OCI-LY1 (cell line): ENCODE measurements at regions not wholly inside any gene's neighbourhood (a gene's known extent, or its start where the extent isn't known, plus 50 kb on each side); places are given as distances from the start of the nearest gene placed in this dataset.

Source experiments
- H2AFZ ChIP-seq: fragments of 200-600 bp; sonication (generic), shearing (Covaris generic); 2 replicates; pipeline ENCODE4 v1.6.0; 2014; ENCODE audit warnings: antibody characterized with exemption, mild to moderate bottlenecking, low read length
- H3F3A ChIP-seq: fragments of 200-600 bp; sonication (generic), shearing (Covaris generic); 2 replicates; pipeline ENCODE4 v1.6.0; 2014; ENCODE audit warnings: mild to moderate bottlenecking, antibody characterized with exemption, low read length, moderate library complexity; ENCODE audit not compliant: insufficient read depth
- H3K27ac ChIP-seq: fragments of 200-600 bp; sonication (generic); 2 replicates; pipeline ENCODE4 v1.5.1; 2014; ENCODE audit warnings: low read length, mixed run types, mild to moderate bottlenecking, low read depth; ENCODE audit not compliant: poor library complexity, severe bottlenecking
- H3K27me3 ChIP-seq: fragments of 200-600 bp; sonication (generic); 2 replicates; pipeline ENCODE4 v1.6.0; 2014; ENCODE audit warnings: antibody characterized with exemption, mild to moderate bottlenecking, low read length, moderate library complexity; ENCODE audit not compliant: insufficient read depth
- H3K36me3 ChIP-seq: fragments of 200-600 bp; sonication (generic); 2 replicates; pipeline ENCODE4 v1.6.1; 2014; ENCODE audit warnings: mild to moderate bottlenecking, antibody characterized with exemption, low read length, moderate library complexity, mixed read lengths; ENCODE audit not compliant: insufficient read depth
- H3K4me1 ChIP-seq: fragments of 200-600 bp; sonication (generic); 2 replicates; pipeline ENCODE4 v1.5.1; 2014; ENCODE audit warnings: mild to moderate bottlenecking, low read length, moderate library complexity; ENCODE audit not compliant: insufficient read depth, severe bottlenecking
- H3K4me2 ChIP-seq: fragments of 200-600 bp; sonication (generic), shearing (Covaris generic); 2 replicates; pipeline ENCODE4 v1.6.1; 2014; ENCODE audit warnings: low read length
- H3K4me3 ChIP-seq: fragments of 200-600 bp; sonication (generic); 2 replicates; pipeline ENCODE4 v1.5.1; 2014; ENCODE audit warnings: low read length, low read depth, mild to moderate bottlenecking, mixed read lengths; ENCODE audit not compliant: poor library complexity, severe bottlenecking
- H3K79me2 ChIP-seq: fragments of 200-600 bp; shearing (Covaris generic); 2 replicates; pipeline ENCODE4 v1.6.1; 2016; ENCODE audit warnings: mixed run types, low read length, mixed read lengths; ENCODE audit not compliant: insufficient read depth
- H3K9ac ChIP-seq: fragments of 200-600 bp; sonication (generic), shearing (Covaris generic); 2 replicates; pipeline ENCODE4 v1.6.1; 2014; ENCODE audit warnings: mild to moderate bottlenecking, low read length, mixed read lengths
- H3K9me2 ChIP-seq: fragments of 200-600 bp; sonication (generic), shearing (Covaris generic); 2 replicates; pipeline ENCODE4 v1.6.1; 2014; ENCODE audit warnings: low read depth, mild to moderate bottlenecking, low read length, mixed read lengths
- H3K9me3 ChIP-seq: fragments of 200-600 bp; shearing (Covaris generic); 2 replicates; pipeline ENCODE4 v1.6.1; 2014; ENCODE audit warnings: low read length, mixed read lengths
- H4K20me1 ChIP-seq: fragments of 200-600 bp; sonication (generic), shearing (Covaris generic); 2 replicates; pipeline ENCODE4 v1.6.0; 2016; ENCODE audit warnings: mild to moderate bottlenecking, low read length; ENCODE audit not compliant: insufficient read depth
- EZH2 ChIP-seq: fragments of 200-600 bp; sonication (generic), shearing (Covaris generic); IDR thresholded peaks from 2 replicates; pipeline ENCODE4 v1.8.0; 2017; ENCODE audit warnings: borderline replicate concordance, mixed run types, mild to moderate bottlenecking, antibody characterized with exemption, low read length, moderate library complexity, mixed read lengths
- TF ChIP-seq, protein P1 (sequence below): fragments of 200-600 bp; sonication (generic), shearing (Covaris generic); IDR thresholded peaks from 2 replicates; pipeline ENCODE4 v1.5.1; 2017; ENCODE audit warnings: mild to moderate bottlenecking, antibody characterized with exemption, low read length, moderate library complexity, mixed read lengths

DNA sequence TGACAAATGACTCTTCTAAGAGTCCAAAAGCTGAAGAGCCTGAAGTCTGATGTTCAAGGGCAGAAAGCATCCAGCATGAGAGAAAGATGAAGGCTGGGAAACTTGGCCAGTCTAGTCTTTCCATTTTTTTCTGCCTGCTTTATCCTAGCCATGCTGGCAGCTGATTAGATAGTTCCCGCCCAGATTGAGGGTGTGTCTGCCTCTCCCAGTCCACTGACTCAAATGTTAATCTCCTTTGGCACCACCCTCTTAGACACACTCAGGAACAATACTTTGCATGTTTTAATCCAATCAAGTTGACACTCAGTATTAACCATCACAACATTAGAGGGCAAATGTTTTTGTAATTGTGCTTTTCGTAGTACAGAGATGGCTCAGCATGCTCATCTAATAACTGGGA is 267.5 kb upstream of the KLHL1 start:
- no peaks in the 10 kb centered on the region for H4K20me1 ChIP-seq
- H3K4me1 ChIP-seq, result no peaks in the 10 kb centered on the region
- no peak overlapping the region for H3K4me3 ChIP-seq
- H2AFZ ChIP-seq, result no peak overlapping the region
- no peaks in the 10 kb centered on the region for H3K79me2 ChIP-seq
- H3K27ac ChIP-seq, result no peak overlapping the region
- H3K27me3 ChIP-seq, result no peaks in the 10 kb centered on the region
- no peak overlapping the region for H3K9ac ChIP-seq
- no peak for TF ChIP-seq EZH2
- TF ChIP-seq, protein P1, sequence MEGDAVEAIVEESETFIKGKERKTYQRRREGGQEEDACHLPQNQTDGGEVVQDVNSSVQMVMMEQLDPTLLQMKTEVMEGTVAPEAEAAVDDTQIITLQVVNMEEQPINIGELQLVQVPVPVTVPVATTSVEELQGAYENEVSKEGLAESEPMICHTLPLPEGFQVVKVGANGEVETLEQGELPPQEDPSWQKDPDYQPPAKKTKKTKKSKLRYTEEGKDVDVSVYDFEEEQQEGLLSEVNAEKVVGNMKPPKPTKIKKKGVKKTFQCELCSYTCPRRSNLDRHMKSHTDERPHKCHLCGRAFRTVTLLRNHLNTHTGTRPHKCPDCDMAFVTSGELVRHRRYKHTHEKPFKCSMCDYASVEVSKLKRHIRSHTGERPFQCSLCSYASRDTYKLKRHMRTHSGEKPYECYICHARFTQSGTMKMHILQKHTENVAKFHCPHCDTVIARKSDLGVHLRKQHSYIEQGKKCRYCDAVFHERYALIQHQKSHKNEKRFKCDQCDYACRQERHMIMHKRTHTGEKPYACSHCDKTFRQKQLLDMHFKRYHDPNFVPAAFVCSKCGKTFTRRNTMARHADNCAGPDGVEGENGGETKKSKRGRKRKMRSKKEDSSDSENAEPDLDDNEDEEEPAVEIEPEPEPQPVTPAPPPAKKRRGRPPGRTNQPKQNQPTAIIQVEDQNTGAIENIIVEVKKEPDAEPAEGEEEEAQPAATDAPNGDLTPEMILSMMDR, result no peak
- no peaks in the 10 kb centered on the region for H3K36me3 ChIP-seq
- H3K9me2 ChIP-seq, result no peaks in the 10 kb centered on the region
- no peaks in the 10 kb centered on the region for H3F3A ChIP-seq
- H3K4me2 ChIP-seq, result no peak overlapping the region
- no peaks in the 10 kb centered on the region for H3K9me3 ChIP-seq

- TF ChIP-seq, protein P1, result no peak
- TF ChIP-seq EZH2, result no peak
- Histone ChIP-seq H2AFZ (no peak overlapping the region), H3K27ac (no peak overlapping the region), H3K9me3 (no peaks in the 10 kb centered on the region), H4K20me1 (no peaks in the 10 kb centered on the region), H3K79me2 (no peaks in the 10 kb centered on the region), H3K36me3 (no peaks in the 10 kb centered on the region), H3K9me2 (no peaks in the 10 kb centered on the region), H3K4me1 (no peaks in the 10 kb centered on the region), H3K4me3 (no peak overlapping the region), H3K27me3 (no peaks in the 10 kb centered on the region), H3F3A (no peaks in the 10 kb centered on the region), H3K9ac (no peak overlapping the region), H3K4me2 (no peak overlapping the region)
Observed at GRCh38 chr13:70370924-70371323, 262.7 kb upstream of the KLHL1 start.

DNA sequence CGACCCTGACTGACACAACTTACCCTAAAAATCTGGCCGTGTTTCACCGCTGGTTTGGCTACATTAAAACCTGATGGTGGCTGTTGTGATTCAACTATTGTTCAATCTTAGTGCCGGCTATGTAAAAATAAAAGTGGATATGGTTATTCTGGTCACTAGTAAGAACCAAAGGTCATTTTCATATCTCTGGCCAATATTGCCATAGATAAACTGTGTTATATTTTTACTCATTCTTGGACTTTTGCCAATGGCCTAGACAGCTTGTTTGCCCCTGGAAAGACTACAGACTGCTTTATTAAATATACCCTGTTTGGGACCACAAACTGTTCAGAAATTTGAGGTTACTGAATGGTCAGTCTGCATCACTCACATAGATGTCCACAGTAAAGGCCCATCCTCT is 258.5 kb upstream of the KLHL1 start:
- TF ChIP-seq, protein P1, result no peak
- TF ChIP-seq EZH2, result no peak
- no peaks in the 10 kb centered on the region for H3K79me2 ChIP-seq
- H3K9me2 ChIP-seq, result no peaks in the 10 kb centered on the region
- no peaks in the 10 kb centered on the region for H3K36me3 ChIP-seq
- no peak overlapping the region for H3K4me3 ChIP-seq
- H3K9me3 ChIP-seq, result no peaks in the 10 kb centered on the region
- H3K27me3 ChIP-seq, result no peaks in the 10 kb centered on the region
- H2AFZ ChIP-seq, result no peak overlapping the region
- no peaks in the 10 kb centered on the region for H3F3A ChIP-seq
- no peaks in the 10 kb centered on the region for H4K20me1 ChIP-seq
- H3K4me2 ChIP-seq, result no peak overlapping the region
- no peak overlapping the region for H3K9ac ChIP-seq
- no peak overlapping the region for H3K27ac ChIP-seq
- no peaks in the 10 kb centered on the region for H3K4me1 ChIP-seq
